Osteocyte (in vitro differentiated cells): ENCODE measurements at regions not wholly inside any gene's neighbourhood (a gene's known extent, or its start where the extent isn't known, plus 50 kb on each side); places are given as distances from the start of the nearest gene placed in this dataset.

Experiments
- DNase-seq: peaks from one replicate; pipeline ENCODE4 v3.0.0; 2021; ENCODE audit warnings: mixed read lengths; ENCODE audit not compliant: unreplicated experiment; ENCODE audit errors: extremely low spot score
- H3K27ac Mint-ChIP-seq: one replicate; pipeline ENCODE4 v1.8.0; 2021; ENCODE audit warnings: mild to moderate bottlenecking, mixed read lengths; ENCODE audit not compliant: unreplicated experiment
- H3K27me3 Mint-ChIP-seq: one replicate; pipeline ENCODE4 v1.8.0; 2021; ENCODE audit warnings: mixed read lengths; ENCODE audit not compliant: unreplicated experiment
- H3K36me3 Mint-ChIP-seq: one replicate; pipeline ENCODE4 v1.8.0; 2021; ENCODE audit warnings: mixed read lengths; ENCODE audit not compliant: unreplicated experiment
- H3K4me1 Mint-ChIP-seq: one replicate; pipeline ENCODE4 v1.8.0; 2021; ENCODE audit warnings: mixed read lengths; ENCODE audit not compliant: unreplicated experiment
- H3K4me3 Mint-ChIP-seq: one replicate; pipeline ENCODE4 v1.8.0; 2021; ENCODE audit warnings: mild to moderate bottlenecking, moderate library complexity, mixed read lengths; ENCODE audit not compliant: unreplicated experiment
- H3K9me3 Mint-ChIP-seq: one replicate; pipeline ENCODE4 v1.8.0; 2021; ENCODE audit warnings: mixed read lengths; ENCODE audit not compliant: unreplicated experiment
- TF ChIP-seq, protein P1 (sequence below): fragments of 200-600 bp; sonication (generic); IDR thresholded peaks from 2 replicates; pipeline ENCODE4 v1.5.0; 2021; ENCODE audit warnings: antibody characterized with exemption, mild to moderate bottlenecking, moderate library complexity

DNA sequence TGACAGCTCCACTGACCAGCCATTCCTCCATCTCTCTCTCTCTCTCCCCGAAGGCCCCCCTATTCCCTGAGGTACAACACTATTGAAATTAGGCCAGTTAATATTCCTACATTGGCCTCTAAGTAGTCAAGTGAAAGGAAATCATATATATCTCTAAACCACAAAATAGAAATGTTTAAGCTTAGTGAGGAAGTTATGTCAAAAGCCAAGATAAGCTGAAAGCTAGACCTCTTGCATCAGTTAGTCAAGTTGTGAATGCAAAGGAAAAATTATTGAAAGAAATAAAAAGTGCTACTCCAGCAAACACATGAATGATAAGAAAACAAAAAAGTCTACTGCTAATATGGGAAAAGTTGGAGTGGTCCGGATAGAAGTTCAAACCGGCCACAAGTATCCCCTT is 301.3 kb upstream of the RBMS1 start:
- Mint-ChIP-seq H3K4me1 (peaks cover 20% of the 10 kb centered on the region), H3K36me3 (peaks cover 2% of the 10 kb centered on the region), H3K27ac (no peak overlapping the region), H3K9me3 (no peaks in the 10 kb centered on the region), H3K4me3 (no peak overlapping the region), H3K27me3 (no peaks in the 10 kb centered on the region)
- TF ChIP-seq, protein P1, sequence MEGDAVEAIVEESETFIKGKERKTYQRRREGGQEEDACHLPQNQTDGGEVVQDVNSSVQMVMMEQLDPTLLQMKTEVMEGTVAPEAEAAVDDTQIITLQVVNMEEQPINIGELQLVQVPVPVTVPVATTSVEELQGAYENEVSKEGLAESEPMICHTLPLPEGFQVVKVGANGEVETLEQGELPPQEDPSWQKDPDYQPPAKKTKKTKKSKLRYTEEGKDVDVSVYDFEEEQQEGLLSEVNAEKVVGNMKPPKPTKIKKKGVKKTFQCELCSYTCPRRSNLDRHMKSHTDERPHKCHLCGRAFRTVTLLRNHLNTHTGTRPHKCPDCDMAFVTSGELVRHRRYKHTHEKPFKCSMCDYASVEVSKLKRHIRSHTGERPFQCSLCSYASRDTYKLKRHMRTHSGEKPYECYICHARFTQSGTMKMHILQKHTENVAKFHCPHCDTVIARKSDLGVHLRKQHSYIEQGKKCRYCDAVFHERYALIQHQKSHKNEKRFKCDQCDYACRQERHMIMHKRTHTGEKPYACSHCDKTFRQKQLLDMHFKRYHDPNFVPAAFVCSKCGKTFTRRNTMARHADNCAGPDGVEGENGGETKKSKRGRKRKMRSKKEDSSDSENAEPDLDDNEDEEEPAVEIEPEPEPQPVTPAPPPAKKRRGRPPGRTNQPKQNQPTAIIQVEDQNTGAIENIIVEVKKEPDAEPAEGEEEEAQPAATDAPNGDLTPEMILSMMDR = no peak
- no peak for DNase-seq

GRCh38 chr2:160803881-160804280 is 310.3 kb upstream of the RBMS1 start:
- Mint-ChIP-seq H3K4me1 (no peaks in the 10 kb centered on the region), H3K27me3 (no peaks in the 10 kb centered on the region), H3K9me3 (peaks cover 5% of the 10 kb centered on the region), H3K4me3 (no peak overlapping the region), H3K36me3 (no peaks in the 10 kb centered on the region), H3K27ac (no peak overlapping the region)
- no peak for DNase-seq
- TF ChIP-seq, protein P1 = no peak

- Mint-ChIP-seq H3K27ac (no peak overlapping the region), H3K9me3 (peaks cover 5% of the 10 kb centered on the region), H3K4me3 (no peak overlapping the region), H3K36me3 (no peaks in the 10 kb centered on the region), H3K27me3 (no peaks in the 10 kb centered on the region), H3K4me1 (no peaks in the 10 kb centered on the region)
- TF ChIP-seq, protein P1 = no peak
- no peak for DNase-seq
These were observed 316.8 kb upstream of the RBMS1 start for GRCh38 chr2:160810406-160810805.

DNA sequence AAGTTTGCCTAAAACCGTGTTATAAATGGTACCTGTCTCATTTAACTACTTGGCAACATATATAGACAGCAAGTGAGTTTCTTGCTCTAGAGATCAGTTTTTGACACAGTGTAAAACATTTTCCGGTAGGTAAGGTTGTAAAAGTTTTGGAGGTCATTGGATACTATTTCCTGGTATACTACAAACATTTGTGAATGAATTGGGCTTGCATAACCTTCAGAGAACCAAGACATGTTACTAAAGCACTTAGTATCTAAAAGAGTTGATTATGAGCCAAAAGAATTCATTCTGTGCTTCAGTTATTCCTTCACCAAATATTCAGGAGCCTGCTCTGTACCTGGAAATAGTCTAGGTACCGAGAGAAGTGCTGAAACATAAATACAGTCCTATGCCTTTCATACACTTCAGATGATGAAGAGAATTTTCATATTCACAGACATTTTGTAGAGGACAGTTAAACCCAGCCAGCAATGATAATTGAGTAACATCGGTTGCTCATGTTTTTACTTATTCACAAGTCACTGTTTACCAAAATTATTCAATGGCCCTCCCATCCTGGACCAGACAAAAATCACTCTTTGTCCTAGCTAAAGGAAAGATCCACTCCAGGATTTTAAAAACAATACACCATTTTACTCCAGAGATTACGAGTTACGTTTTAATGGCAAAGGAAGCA is 319.4 kb upstream of the RBMS1 start:
- Mint-ChIP-seq H3K9me3 (no peaks in the 10 kb centered on the region), H3K4me1 (no peaks in the 10 kb centered on the region), H3K36me3 (no peaks in the 10 kb centered on the region), H3K4me3 (no peak overlapping the region), H3K27me3 (no peaks in the 10 kb centered on the region), H3K27ac (no peak overlapping the region)
- no peak for DNase-seq
- TF ChIP-seq, protein P1 = no peak

GRCh38 chr2:160813506-160813858 is 319.9 kb upstream of the RBMS1 start:
- no peaks in the 10 kb centered on the region for H3K36me3 Mint-ChIP-seq
- H3K9me3 Mint-ChIP-seq = no peaks in the 10 kb centered on the region
- H3K4me1 Mint-ChIP-seq = no peaks in the 10 kb centered on the region
- TF ChIP-seq, protein P1 = no peak
- no peak for DNase-seq
- no peak overlapping the region for H3K4me3 Mint-ChIP-seq
- H3K27ac Mint-ChIP-seq = no peak overlapping the region
- no peaks in the 10 kb centered on the region for H3K27me3 Mint-ChIP-seq
